HG03039 (cell line): ENCODE measurements at regions not wholly inside any gene's neighbourhood (a gene's known extent, or its start where the extent isn't known, plus 50 kb on each side); places are given as distances from the start of the nearest gene placed in this dataset.

Experiments used
- ATAC-seq: cut with Tn5 transposase; IDR thresholded peaks from one replicate; pipeline ENCODE4 v1.9.1; 2021; ENCODE audit warnings: mild to moderate bottlenecking, moderate library complexity; ENCODE audit not compliant: unreplicated experiment

DNA sequence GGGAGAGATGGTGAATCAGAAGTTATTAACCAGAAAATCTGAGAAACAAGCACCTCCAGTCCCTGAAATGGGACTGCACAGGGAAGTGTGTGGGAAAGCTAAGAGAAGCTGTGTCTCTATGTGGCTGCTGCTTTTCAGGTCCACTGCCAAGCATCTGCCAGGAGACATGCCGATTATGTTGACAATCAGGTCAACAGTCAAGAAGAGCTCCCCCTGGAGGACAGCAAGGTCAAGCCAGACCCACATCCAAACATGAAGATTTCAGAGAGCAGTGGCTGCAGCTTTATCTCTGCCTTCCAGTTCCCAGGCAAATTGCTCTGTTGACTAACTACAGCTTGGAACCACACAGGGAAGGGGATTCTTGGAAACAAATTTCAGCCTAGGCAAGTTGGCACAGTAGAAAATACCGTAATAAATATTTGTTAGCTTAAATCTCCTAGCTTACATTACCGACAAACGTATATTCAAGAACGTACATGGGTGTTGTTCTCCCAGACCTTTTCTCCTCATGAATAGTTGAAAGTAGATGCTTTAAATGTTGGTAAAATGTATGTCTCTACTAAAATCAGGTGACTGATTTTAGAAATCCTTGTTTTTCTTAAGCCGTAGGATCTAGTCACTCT, 394.5 kb upstream of the RARB start:
- peak; percentile 84 for ATAC-seq

DNA sequence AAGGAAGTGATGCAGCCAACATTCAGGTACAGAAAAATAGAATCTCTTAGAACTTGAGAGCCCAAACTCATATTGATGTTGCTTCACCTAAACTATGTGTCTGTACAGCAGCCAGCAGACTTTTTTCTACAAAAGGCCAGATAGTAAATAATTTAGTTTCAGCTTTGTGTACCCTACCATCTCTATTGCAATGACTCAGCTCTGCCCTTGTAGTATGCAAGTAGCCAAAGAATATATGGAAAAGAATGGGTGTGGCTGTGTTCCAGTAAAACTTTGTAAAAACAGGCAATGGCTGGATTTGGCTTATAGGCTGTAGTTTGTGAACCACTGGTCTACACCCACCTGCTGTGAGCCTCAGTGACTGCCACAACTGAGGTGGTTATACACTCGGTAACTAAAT, 392.5 kb upstream of the RARB start:
- no peak for ATAC-seq

DNA sequence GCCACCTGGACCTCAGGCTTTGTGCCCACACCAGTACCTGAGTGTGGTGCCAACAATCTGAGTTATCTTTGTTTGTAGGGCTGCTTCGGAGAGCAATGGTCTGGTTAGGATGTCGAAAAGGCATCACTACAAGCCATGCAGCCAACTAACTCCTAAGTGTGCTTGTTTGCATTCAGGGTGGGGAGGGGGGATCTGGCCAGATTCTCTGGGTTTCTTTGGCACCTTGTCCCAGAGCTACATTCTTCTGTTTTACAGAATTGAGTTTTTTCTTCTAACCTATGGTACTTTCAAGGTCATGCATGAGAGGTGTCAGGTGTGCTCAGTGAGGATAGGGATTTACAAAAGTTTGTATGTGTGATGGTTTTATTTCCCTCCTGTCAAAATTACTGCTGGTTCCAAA, 391.4 kb upstream of the RARB start:
- no peak for ATAC-seq

DNA sequence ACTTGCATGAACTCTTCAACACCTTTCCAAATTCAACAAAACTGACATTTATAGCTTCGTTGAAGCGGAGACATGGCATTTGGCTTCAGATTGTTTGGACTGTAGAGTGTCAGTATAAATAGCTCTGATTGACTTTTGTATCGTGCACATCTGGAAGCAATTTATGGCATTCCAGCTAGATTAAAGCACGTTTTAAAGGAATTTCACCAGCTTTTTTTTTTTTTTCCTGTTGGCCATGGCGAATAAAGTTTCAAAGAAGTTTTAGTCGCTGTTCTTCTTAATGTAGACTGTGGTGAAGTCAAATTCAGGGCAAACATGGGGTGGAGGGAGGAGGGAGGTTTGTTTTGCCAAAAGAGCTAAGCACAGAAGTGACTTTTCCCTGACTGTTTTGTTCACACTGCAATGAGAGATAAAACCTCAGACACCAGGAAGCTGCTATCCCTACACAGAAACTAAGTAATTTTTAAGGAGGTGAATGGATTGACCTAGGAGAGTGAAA, 391.0 kb upstream of the RARB start:
- no peak for ATAC-seq

DNA sequence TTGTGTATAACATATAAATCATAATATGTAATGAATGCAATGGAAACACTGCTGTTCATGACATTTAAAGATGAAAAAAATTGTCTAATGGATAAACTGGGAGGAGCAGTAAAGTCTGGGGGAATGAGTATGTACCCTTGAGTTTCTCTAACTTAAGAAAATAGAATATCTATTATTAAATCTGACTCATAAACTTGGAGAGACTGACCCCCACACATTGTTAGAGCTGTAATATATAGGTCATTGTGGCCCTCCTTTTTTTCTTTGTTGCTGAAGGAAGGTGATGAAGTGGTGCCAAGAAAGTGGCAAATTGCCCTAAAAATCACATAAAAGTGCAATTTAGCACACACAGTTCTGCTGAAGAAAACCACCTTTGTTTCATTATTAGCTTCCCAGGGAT, 389.8 kb upstream of the RARB start:
- no peak for ATAC-seq

DNA sequence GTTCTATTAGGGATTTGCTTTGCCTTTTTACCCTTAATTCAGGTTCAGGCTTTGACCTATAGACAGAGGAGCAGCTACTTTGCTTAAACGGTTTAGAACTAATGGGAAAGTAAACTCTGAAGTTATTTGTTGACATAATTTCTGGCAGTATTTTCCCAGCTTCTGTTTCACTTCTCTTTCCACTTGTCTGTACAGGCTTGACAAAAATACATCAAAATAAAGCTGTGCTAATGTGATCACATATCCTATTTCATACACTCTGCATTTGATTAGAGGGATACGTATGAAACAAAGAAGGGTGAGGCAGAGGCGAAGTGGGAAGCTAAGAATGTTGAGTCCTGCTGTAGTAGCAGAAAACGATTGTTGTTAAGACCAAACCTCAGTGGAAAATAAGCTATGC, 389.1 kb upstream of the RARB start:
- ATAC-seq = no peak

DNA sequence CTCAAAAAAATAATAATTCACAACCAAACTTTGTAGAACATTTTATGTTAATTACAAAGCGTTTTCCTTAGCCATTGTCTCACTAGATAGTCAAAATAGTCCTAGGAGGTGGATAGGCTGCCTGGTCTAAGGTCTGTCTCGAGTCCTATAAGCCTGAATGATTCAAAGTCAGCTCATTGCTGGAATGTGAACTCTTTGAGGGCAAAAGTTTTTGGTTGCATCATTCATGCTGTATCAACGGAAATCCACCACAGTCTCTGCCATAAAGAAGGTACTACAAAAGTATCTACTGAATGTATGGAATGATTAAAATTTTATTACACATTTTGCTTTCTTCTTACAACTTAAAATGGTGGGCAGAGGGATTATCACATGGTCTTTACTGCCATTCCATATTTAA, 387.3 kb upstream of the RARB start:
- ATAC-seq = no peak

DNA sequence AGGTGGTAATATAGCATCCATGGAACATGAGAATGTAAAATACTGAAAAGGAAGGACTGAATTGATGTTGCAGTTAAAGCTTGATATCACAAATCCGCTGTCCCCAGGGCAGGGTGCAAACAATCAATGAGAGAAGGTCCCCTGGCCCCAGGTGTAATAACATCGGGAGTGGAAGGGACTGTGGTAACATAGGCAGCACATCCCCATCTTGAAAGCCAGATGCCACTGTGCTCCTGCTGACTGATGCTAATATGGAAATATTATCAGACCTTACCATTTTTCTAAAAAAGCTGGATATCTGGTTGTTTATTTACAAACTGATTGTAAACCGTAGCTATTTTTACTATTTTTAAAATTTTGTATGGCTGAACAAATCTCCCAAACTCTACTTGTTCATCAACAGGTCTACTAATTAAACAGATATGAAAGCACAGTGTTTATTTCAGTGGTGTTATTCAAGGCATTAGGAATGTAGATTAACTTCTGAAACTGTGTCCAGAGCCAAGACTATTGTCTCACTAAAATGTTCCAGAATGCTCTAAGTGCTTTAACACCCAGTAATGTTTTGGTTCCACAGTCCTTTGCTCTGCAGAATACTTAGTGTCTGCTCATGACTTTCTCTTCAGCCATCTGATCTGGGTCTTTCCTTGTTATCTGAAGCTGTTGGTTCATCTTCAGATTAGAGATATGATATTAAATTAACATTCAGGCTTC, 386.0 kb upstream of the RARB start:
- ATAC-seq = no peak

DNA sequence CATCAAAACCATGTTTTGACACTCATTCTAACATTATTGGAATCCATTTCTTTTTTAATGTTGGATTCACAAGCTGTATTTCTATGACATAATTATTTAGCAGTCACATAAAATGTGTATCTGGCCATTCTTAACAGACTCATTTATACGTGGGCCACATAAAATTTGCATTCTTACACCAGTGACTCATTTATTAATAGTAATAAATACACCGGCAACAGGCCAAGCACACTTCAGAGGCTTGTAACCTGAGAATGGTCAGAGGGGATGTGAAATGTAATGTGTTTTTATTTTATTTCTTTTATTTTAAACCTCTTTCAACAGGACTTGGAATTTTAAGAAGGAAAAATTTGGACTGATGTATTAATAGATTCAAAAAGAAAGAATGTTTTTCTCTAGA, 384.9 kb upstream of the RARB start:
- no peak for ATAC-seq

DNA sequence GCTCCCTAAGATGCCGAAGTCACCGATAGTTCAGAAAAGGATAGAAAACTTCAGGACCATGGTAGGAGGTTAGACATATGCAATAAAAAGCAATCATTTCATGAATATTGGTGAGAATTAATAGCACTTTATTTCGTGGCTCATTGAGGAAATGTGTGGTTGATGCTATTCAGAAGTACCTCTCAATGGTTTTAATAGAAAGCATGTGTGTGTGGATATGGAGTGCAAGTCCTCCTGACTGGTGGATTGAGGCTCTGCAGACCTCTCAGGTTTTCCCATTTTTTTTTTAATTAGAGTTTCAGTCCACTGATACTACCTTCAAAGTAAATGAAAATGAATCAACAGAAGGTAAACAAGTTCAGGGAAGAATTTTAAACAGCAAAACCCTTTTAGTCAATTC, 384.3 kb upstream of the RARB start:
- ATAC-seq = no peak

DNA sequence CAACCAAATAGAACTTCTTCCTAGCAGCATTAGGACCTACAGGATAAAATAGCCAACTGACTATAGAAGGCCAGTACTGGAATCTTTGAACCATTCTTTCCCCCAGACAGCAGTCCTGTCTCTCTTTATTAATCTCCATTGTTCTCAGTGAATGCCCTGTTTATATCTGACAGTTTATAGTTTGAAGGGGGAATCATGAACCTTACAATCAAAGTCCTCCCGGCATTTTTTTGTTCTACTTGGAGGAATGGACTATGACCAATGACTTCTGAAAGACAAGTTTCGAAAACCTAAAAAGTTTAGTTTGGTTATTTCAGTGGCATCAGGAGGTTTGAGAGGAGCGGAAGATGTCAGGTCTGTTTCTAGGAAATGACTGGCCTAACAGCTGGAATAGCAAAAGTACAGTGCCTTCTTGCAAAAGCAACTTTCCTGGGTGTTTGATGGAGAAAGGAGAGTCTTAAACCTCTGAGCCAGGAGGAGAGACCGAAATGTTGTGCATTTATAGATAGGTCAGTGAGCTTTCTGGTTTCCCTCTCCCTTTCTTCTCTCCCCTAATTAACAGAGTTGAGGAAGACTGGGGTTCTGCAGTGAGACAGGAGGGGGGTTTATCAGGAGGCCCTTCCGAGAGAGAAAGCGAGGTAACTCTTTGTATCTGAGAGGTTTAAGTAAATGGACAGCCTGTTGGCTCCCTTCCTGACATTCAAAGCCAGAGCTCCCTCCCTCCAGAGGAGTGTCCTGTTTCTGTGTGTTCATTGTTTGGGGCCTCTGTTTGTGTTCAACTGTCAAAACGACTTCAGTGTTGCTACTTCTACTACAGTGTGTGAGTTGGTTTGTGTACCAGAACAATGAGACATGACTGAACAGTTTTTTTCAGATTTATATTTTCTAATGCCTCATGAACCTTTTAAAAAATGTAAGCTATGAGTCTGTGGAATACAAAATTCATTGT, 383.0 kb upstream of the RARB start:
- no peak for ATAC-seq

DNA sequence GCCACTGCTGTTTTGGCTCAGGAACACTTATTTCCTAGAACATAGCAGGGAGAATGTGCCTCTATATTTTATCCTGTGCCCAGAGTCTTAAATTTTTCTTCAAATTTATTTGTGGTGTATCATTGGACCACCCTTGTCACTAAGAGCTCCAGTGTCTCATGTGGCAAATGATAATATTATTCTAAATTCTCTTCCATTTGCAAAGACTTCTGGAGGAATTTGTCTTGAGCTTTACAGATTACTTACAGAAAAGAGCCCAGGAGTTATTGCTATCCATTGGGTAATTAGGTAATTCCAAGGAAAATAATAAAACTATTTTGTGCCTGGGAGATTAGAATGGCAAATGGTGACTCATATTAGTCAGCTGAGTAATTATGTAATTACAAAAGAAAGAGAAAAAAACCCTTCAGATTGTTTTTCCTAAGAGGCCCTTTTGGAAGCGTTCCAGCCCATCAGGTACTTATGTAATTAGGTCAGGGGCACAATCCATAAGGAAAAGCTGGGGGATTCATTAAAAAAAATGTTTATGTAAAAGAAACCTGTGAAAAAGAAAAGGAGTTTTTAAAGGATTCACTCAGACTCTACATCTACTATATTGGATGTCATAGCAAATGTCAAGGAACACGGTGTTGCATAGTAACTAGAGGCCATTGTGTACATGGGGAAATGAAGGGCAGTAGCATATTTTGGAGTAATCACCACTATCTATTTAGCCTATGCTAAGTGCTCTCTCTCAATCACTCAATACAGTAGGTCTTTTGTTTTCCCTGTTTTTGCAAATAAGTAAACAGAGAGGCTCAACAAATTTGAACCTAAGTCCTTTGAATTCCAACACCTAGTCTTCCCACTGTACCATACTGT, 380.9 kb upstream of the RARB start:
- ATAC-seq = no peak

DNA sequence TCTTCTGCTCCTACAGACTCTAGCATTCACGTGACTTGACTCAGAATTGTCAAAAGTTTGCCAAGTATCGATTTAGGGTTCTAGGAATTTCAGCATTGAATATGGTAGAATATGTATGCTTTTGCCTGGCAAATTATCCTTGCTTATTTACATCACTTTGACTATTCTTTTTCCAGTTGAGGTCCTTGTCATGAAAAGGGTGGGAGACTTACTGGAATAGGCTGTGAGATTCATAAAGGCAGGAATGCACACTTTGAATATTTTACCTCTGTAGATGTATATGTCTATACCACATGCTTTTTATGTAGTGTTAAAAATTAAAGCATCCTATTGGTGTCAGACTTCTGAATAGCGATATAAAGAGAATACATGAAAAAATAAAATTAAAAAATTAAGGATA, 378.8 kb upstream of the RARB start:
- no peak for ATAC-seq

DNA sequence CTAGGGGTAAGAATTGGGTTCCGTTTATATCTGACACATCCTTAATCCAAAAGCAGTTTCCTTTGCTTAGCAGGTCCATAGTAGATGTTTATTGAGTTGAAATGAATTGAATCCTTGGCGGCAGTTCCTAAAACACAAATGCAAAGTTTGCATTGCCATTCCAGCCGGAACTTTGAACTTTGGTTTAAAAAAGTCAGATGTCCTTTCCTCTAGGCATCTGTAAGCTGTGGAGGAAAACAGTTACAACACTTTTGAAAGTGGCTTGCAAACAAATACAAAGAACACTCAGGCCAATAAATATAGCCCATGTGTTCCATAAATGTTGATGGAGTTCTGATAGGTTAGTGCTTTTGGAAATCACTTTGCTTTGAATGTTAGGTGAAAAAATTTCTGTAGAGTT, 374.7 kb upstream of the RARB start:
- no peak for ATAC-seq

DNA sequence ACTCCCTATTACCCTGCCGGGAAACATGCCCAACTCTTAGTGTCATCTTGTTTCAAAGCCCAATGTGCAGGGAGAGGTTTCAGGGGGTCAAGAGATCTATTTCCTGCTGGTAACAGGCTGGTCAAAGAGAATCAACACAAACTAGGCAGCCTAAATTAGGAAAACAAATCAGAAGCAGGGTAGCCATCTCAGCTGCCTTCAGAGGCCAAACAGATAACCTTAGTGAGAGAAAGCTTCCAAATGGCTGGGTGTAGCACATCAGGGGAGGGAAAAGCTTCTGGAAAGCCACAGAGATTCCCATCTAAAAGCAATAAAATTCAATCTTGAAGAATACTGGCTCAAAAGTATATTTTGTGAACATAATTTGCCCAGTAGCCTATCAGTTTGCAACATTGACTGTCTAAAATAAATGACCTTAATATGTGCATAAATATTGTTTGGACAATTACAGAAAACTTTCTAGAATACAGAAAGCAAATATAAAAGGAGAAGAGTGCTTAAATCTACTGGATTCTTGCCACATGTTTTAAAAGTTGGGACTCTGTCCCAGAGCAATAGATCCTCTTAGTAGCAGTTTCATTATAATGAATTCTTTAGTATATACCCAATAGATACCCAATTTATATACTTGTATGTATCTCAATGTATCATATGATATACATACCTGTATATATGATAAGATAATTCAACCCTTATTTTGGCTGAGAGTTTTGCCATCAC, 371.9 kb upstream of the RARB start:
- no peak for ATAC-seq

DNA sequence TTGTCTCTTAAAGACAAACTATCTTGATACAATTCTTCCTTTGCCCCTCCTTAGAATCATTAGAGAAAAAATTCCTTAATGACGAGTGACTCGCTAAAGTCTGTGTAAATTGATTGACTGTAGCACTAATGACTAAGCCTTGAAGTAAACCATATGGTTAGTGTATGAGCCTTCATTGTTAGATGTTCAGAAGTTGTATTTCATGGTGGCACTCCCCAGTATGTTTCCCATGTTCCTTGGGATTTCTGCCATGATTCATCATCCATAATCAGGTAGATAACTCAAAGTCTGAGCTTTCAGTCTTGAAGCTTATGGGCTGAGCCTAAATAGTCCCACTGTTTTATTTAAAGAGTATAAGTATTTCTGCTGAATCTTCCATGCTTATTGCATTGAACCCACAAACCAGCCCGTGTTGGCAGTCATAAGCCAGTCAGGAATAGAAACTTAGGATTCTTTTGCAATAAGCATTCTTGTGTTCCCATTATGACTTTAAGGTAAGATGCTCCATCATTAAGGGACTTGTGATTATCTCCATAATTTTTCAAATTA, 371.2 kb upstream of the RARB start:
- ATAC-seq = no peak

DNA sequence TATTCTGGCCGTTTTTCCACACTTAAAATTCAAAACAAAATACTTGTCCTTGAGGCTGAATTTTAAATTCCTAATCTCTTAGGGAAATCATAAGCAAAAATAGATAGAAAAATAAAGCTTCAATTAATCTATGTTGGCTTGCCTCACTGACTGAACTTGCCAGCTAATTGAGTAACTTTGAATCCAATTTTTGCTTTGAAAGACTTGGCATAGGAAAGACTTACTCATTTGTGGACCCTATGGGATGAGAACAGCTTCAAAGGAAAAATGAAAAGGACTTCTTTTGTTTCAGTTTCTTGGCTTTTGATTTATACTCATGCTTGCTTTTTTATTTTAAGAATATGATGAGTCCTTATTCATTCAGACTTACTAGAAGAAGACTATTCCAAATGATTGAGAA, 370.7 kb upstream of the RARB start:
- no peak for ATAC-seq

DNA sequence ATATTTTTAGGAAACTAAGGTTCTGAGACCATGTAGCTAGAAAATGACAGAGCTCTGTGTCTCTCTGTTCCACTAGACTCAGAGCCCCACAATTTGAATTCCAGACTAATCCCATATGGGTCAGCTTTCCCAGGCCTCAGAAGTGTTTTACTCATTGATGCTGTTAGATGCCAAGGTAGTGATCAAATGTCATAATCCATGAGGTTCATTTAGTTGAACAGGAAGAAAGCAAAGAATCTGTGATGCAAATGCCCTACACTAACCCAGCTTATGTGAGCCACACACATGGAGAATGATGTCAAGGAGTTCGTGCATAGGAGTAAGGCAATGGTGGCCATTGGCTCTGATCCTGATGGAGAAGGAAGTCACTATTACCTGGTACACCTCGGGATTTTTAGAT, 363.4 kb upstream of the RARB start:
- no peak for ATAC-seq

DNA sequence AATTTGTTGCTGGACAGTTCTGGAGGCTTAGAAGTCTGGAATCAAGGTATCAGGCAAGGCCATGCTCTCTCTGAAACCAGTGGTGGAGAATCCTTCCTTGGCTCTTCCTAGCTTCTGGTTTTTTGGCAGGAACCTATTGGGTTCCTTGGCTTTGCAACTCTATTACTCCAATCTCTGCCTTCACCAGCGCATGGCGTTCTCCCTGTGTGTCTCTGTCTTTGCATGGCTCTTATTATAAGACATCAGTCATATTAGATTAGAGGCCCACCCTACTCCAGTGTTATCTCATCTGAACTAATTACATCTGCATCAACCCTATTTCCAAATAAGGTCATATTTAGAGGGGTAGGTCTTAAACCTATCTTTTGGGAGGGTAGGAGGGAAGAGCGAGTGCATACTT, 358.1 kb upstream of the RARB start:
- no peak for ATAC-seq

DNA sequence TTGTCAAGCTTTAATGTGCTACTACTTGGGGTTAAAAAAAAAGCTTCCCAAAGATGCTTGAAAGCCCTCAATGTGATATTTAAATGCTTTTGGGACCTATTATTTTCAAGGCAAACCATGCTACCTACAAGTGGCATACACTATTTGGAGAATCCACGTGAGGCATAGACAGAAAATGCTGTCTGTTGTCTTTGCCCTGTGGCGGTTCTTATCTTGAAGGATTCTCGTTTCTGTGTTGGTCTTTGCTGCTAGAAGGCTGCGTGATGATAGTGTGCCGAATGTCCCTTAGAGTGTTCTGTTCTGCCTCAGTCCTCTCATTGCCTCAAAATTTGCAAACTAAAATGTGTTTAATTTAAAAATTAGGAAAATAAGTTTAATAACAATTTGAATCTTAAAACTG, 356.2 kb upstream of the RARB start:
- no peak for ATAC-seq
